Skeletal muscle cell (primary cell): ENCODE measurements at regions not wholly inside any gene's neighbourhood (a gene's known extent, or its start where the extent isn't known, plus 50 kb on each side); places are given as distances from the start of the nearest gene placed in this dataset.
"Not testable (repeated sequence)": the region's sequence is repeated elsewhere in the genome, so short reads cannot be mapped to it uniquely, and the experiment has no call there.

Experiments used
- DNase-seq: peaks from one replicate; pipeline ENCODE4 v3.0.0-alpha.2; 2010; ENCODE audit warnings: low read depth
- H3K4me3 ChIP-seq: 2 replicates; pipeline ENCODE4 v1.5.1; 2011; ENCODE audit warnings: low read depth, mild to moderate bottlenecking, control low read depth, low read length, moderate library complexity

- DNase-seq, result no peak
- H3K4me3 ChIP-seq, result no peak overlapping the region
Observed at GRCh38 chr4:164571593-164572390, 182.1 kb upstream of the SMIM31 start.

GRCh38 chr4:164572877-164573279 lies 181.1 kb upstream of the SMIM31 start:
- no peak for DNase-seq
- no peak overlapping the region for H3K4me3 ChIP-seq

- DNase-seq, result no peak
- no peak overlapping the region for H3K4me3 ChIP-seq
Observed at GRCh38 chr4:164575861-164576260, 178.1 kb upstream of the SMIM31 start.

GRCh38 chr4:164579270-164579942 lies 174.5 kb upstream of the SMIM31 start:
- no peak for DNase-seq
- H3K4me3 ChIP-seq, result no peak overlapping the region

- DNase-seq, result no peak
- H3K4me3 ChIP-seq, result no peak overlapping the region
Observed at GRCh38 chr4:164591666-164592065, 162.3 kb upstream of the SMIM31 start.

GRCh38 chr4:164595751-164596150 lies 158.2 kb upstream of the SMIM31 start:
- DNase-seq, result no peak
- H3K4me3 ChIP-seq, result no peak overlapping the region

GRCh38 chr4:164596318-164596878 lies 157.5 kb upstream of the SMIM31 start:
- no peak overlapping the region for H3K4me3 ChIP-seq
- no peak for DNase-seq

GRCh38 chr4:164596927-164597326 lies 157.0 kb upstream of the SMIM31 start:
- H3K4me3 ChIP-seq, result no peak overlapping the region
- DNase-seq, result no peak

- no peak overlapping the region for H3K4me3 ChIP-seq
- no peak for DNase-seq
Observed at GRCh38 chr4:164601653-164602052, 152.3 kb upstream of the SMIM31 start.

- DNase-seq, result not testable (repeated sequence)
Observed at GRCh38 chr4:164605791-164606190, 148.1 kb upstream of the SMIM31 start.

GRCh38 chr4:164606478-164606877 lies 147.5 kb upstream of the SMIM31 start:
- no peak for DNase-seq
- no peak overlapping the region for H3K4me3 ChIP-seq

More at GRCh38 chr4:164605791-164606190, 148.1 kb upstream of the SMIM31 start:
- not testable (repeated sequence) for H3K4me3 ChIP-seq

GRCh38 chr4:164613256-164613655 lies 140.7 kb upstream of the SMIM31 start:
- DNase-seq, result no peak
- no peak overlapping the region for H3K4me3 ChIP-seq

- no peak overlapping the region for H3K4me3 ChIP-seq
- DNase-seq, result no peak
Observed at GRCh38 chr4:164613792-164614191, 140.1 kb upstream of the SMIM31 start.

- no peak overlapping the region for H3K4me3 ChIP-seq
- DNase-seq, result no peak
Observed at GRCh38 chr4:164614329-164614728, 139.6 kb upstream of the SMIM31 start.

GRCh38 chr4:164614999-164615398 lies 138.9 kb upstream of the SMIM31 start:
- no peak for DNase-seq
- no peak overlapping the region for H3K4me3 ChIP-seq

- H3K4me3 ChIP-seq, result no peak overlapping the region
- no peak for DNase-seq
Observed at GRCh38 chr4:164615964-164616363, 138.0 kb upstream of the SMIM31 start.

- no peak for DNase-seq
- H3K4me3 ChIP-seq, result no peak overlapping the region
Observed at GRCh38 chr4:164616961-164617360, 137.0 kb upstream of the SMIM31 start.

GRCh38 chr4:164617426-164617825 lies 136.5 kb upstream of the SMIM31 start:
- DNase-seq, result no peak
- H3K4me3 ChIP-seq, result no peak overlapping the region

GRCh38 chr4:164617911-164618310 lies 136.0 kb upstream of the SMIM31 start:
- no peak for DNase-seq
- no peak overlapping the region for H3K4me3 ChIP-seq

- no peak for DNase-seq
- no peak overlapping the region for H3K4me3 ChIP-seq
Observed at GRCh38 chr4:164621886-164622521, 131.9 kb upstream of the SMIM31 start.
